H9 (cell line): ENCODE measurements at regions not wholly inside any gene's neighbourhood (a gene's known extent, or its start where the extent isn't known, plus 50 kb on each side); places are given as distances from the start of the nearest gene placed in this dataset.

ENCODE experiments used
- DNase-seq: peaks from one replicate; pipeline ENCODE4 v3.0.0-alpha.2; 2017
- H2AFZ ChIP-seq: one replicate; pipeline ENCODE4 v1.6.1; 2013; ENCODE audit warnings: mild to moderate bottlenecking, low read length, control low read depth, moderate library complexity
- H2AK5ac ChIP-seq: 2 replicates; pipeline ENCODE4 v1.6.1; 2013; ENCODE audit warnings: low read length, control low read depth, mixed read lengths; ENCODE audit not compliant: insufficient read length
- H2BK120ac ChIP-seq: one replicate; pipeline ENCODE4 v1.6.1; 2013; ENCODE audit warnings: low read depth, mild to moderate bottlenecking, low read length, control low read depth, inconsistent platforms; ENCODE audit not compliant: poor library complexity, severe bottlenecking
- H2BK12ac ChIP-seq: 2 replicates; pipeline ENCODE4 v1.6.1; 2013; ENCODE audit warnings: low read length, control low read depth, mixed read lengths, low read depth; ENCODE audit not compliant: insufficient read length
- H2BK15ac ChIP-seq: 2 replicates; pipeline ENCODE4 v1.6.1; 2013; ENCODE audit warnings: low read depth, low read length, control low read depth
- H2BK20ac ChIP-seq: one replicate; pipeline ENCODE4 v1.6.1; 2013; ENCODE audit warnings: low read depth, mild to moderate bottlenecking, low read length, control low read depth, inconsistent platforms; ENCODE audit not compliant: poor library complexity, severe bottlenecking
- H2BK5ac ChIP-seq: 2 replicates; pipeline ENCODE4 v1.6.1; 2013; ENCODE audit warnings: low read length, control low read depth, mixed read lengths; ENCODE audit not compliant: insufficient read length
- H3K14ac ChIP-seq: 2 replicates; pipeline ENCODE4 v1.6.1; 2013; ENCODE audit warnings: low read length, control low read depth; ENCODE audit not compliant: insufficient read depth
- H3K18ac ChIP-seq: 2 replicates; pipeline ENCODE4 v1.6.1; 2013; ENCODE audit warnings: low read depth, mild to moderate bottlenecking, mixed read lengths, low read length, control low read depth; ENCODE audit not compliant: insufficient read length
- H3K23ac ChIP-seq: 2 replicates; pipeline ENCODE4 v1.6.1; 2013; ENCODE audit warnings: low read length, control low read depth, mixed read lengths, low read depth; ENCODE audit not compliant: insufficient read length
- H3K23me2 ChIP-seq: 2 replicates; pipeline ENCODE4 v1.6.1; 2013; ENCODE audit warnings: low read depth, mild to moderate bottlenecking, mixed read lengths, low read length, control low read depth; ENCODE audit not compliant: insufficient read length, poor library complexity, severe bottlenecking
- H3K27ac ChIP-seq: 2 replicates; pipeline ENCODE4 v1.5.1; 2013; ENCODE audit warnings: low read length, control low read depth, mixed read lengths, low read depth; ENCODE audit not compliant: insufficient read length
- H3K27me3 ChIP-seq: 2 replicates; pipeline ENCODE4 v1.6.1; 2013; ENCODE audit warnings: low read length, control low read depth, inconsistent platforms; ENCODE audit not compliant: insufficient read depth
- H3K4ac ChIP-seq: 2 replicates; pipeline ENCODE4 v1.6.1; 2013; ENCODE audit warnings: low read depth, mild to moderate bottlenecking, control low read depth, inconsistent platforms, low read length, moderate library complexity
- H3K4me1 ChIP-seq: 2 replicates; pipeline ENCODE4 v1.6.1; 2013; ENCODE audit warnings: low read length, control low read depth, inconsistent platforms; ENCODE audit not compliant: insufficient read depth
- H3K4me2 ChIP-seq: 2 replicates; pipeline ENCODE4 v1.6.1; 2013; ENCODE audit warnings: low read length, control low read depth, mixed read lengths; ENCODE audit not compliant: insufficient read length, insufficient read depth
- H3K56ac ChIP-seq: 2 replicates; pipeline ENCODE4 v1.6.1; 2013; ENCODE audit warnings: low read depth, mild to moderate bottlenecking, mixed read lengths, low read length, control low read depth; ENCODE audit not compliant: insufficient read length
- H3K79me1 ChIP-seq: 2 replicates; pipeline ENCODE4 v1.6.1; 2013; ENCODE audit warnings: low read depth, mild to moderate bottlenecking, moderate library complexity, low read length, control low read depth, inconsistent platforms; ENCODE audit not compliant: insufficient read depth, poor library complexity, severe bottlenecking
- H3K79me2 ChIP-seq: 2 replicates; pipeline ENCODE4 v1.6.1; 2013; ENCODE audit warnings: low read length, control low read depth, inconsistent platforms; ENCODE audit not compliant: insufficient read depth
- H3K9ac ChIP-seq: 2 replicates; pipeline ENCODE4 v1.6.1; 2013; ENCODE audit warnings: low read length, control low read depth, mixed read lengths; ENCODE audit not compliant: insufficient read length; ENCODE audit errors: extremely low read depth
- H3K9me3 ChIP-seq: one replicate; pipeline ENCODE4 v1.6.1; 2013; ENCODE audit warnings: low read depth, low read length, inconsistent platforms; ENCODE audit not compliant: control insufficient read depth
- H3T11ph ChIP-seq: one replicate; pipeline ENCODE4 v1.6.1; 2013; ENCODE audit warnings: mild to moderate bottlenecking, low read length, control low read depth, inconsistent platforms
- H4K20me1 ChIP-seq: one replicate; pipeline ENCODE4 v1.6.1; 2013; ENCODE audit not compliant: control insufficient read depth, insufficient read length, insufficient read depth
- H4K5ac ChIP-seq: 2 replicates; pipeline ENCODE4 v1.6.1; 2013; ENCODE audit warnings: low read depth, mild to moderate bottlenecking, mixed read lengths, low read length, control low read depth; ENCODE audit not compliant: insufficient read length
- H4K8ac ChIP-seq: replicated peaks from 2 replicates; pipeline ENCODE4 v1.6.1; 2013; ENCODE audit warnings: low read length, control low read depth, mixed read lengths, low read depth; ENCODE audit not compliant: insufficient read length
- H4K91ac ChIP-seq: 2 replicates; pipeline ENCODE4 v1.6.1; 2013; ENCODE audit warnings: low read depth, mild to moderate bottlenecking, moderate library complexity, mixed read lengths, low read length, control low read depth; ENCODE audit not compliant: insufficient read length
- H3K27ac Mint-ChIP-seq, 3 experiments: 2 replicates in 2 of 3; 3 replicates in 1 of 3; pipeline ENCODE4 v1.8.0; 2020 to 2021; ENCODE audit warnings: mixed read lengths in 3 of 3, mild to moderate bottlenecking in 1 of 3, moderate library complexity in 1 of 3
- H3K27me3 Mint-ChIP-seq: 2 replicates; pipeline ENCODE4 v1.8.0; 2021; ENCODE audit warnings: low read depth, mild to moderate bottlenecking, moderate library complexity, mixed read lengths
- H3K36me3 Mint-ChIP-seq, 3 experiments: 2 replicates in 2 of 3; 3 replicates in 1 of 3; pipeline ENCODE4 v1.8.0; 2020 to 2021; ENCODE audit warnings: low read depth in 3 of 3, mixed read lengths in 3 of 3; ENCODE audit not compliant: insufficient read depth in 1 of 3
- H3K4me1 Mint-ChIP-seq, 2 experiments: 2 replicates each; pipeline ENCODE4 v1.8.0; 2020; ENCODE audit warnings: mixed read lengths in 2 of 2
- H3K4me3 Mint-ChIP-seq, 2 experiments: 2 replicates in 1 of 2; 3 replicates in 1 of 2; pipeline ENCODE4 v1.8.0; 2020 to 2021; ENCODE audit warnings: mild to moderate bottlenecking in 2 of 2, mixed read lengths in 2 of 2, moderate library complexity in 1 of 2
- H3K9me3 Mint-ChIP-seq, 2 experiments: 2 replicates in 1 of 2; 3 replicates in 1 of 2; pipeline ENCODE4 v1.8.0; 2020; ENCODE audit warnings: mild to moderate bottlenecking in 2 of 2, mixed read lengths in 2 of 2, moderate library complexity in 1 of 2
- CTCF ChIP-seq: fragments of 200-600 bp; sonication (generic); conservative IDR thresholded peaks from 3 replicates; pipeline ENCODE4 v1.8.0; 2021; ENCODE audit warnings: antibody characterized with exemption, mild to moderate bottlenecking
- WGBS: extraction: QIAGEN DNeasy Blood & Tissue Kit; methylation state at CpG from one replicate; pipeline ENCODE4 v1.1.7; 2013; ENCODE audit warnings: missing lambda C conversion rate, low lambda C conversion rate, mixed read lengths; ENCODE audit not compliant: insufficient read length; ENCODE audit errors: extremely low coverage; 5-methylcytosine and 5-hydroxymethylcytosine counted together

- Histone ChIP-seq H2BK12ac (no peak overlapping the region), H2BK15ac (no peak overlapping the region), H3K27ac (no peak overlapping the region), H3K27me3 (no peaks in the 10 kb centered on the region), H2AK5ac (no peak overlapping the region), H3K79me2 (no peaks in the 10 kb centered on the region), H3K4ac (no peak overlapping the region), H3K9ac (no peak overlapping the region), H2BK20ac (no peak overlapping the region), H3T11ph (no peak overlapping the region), H3K23ac (no peak overlapping the region), H3K56ac (no peak overlapping the region), H3K79me1 (no peaks in the 10 kb centered on the region), H4K20me1 (no peaks in the 10 kb centered on the region), H2BK120ac (no peak overlapping the region), H4K8ac (no peak overlapping the region), H2AFZ (no peak overlapping the region), H4K5ac (no peak overlapping the region), H3K4me1 (no peaks in the 10 kb centered on the region), H3K18ac (no peak overlapping the region), H4K91ac (no peak overlapping the region), H2BK5ac (no peak overlapping the region), H3K14ac (no peak overlapping the region), H3K9me3 (no peaks in the 10 kb centered on the region), H3K4me2 (no peak overlapping the region), H3K23me2 (no peaks in the 10 kb centered on the region)
- H3K27ac Mint-ChIP-seq = no peak overlapping the region
- peaks cover 19 to 20% of the 10 kb centered on the region in 2 experiments for H3K4me1 Mint-ChIP-seq
- no peaks in the 10 kb centered on the region for H3K27me3 Mint-ChIP-seq
- no peaks in the 10 kb centered on the region; a peak in 1 of 5 replicates for H3K9me3 Mint-ChIP-seq
- no peak for DNase-seq
- no peaks in the 10 kb centered on the region; a peak in 1 of 7 replicates for H3K36me3 Mint-ChIP-seq
- no peak overlapping the region for H3K4me3 Mint-ChIP-seq
- no peak for TF ChIP-seq CTCF
- no CpG with 5 or more reads among the region's 8 CpGs for WGBS
These were observed 506.3 kb downstream of the LMO4 start for GRCh38 chr1:87834941-87835340.
